HCT116 (cell line): ENCODE measurements at regions not wholly inside any gene's neighbourhood (a gene's known extent, or its start where the extent isn't known, plus 50 kb on each side); places are given as distances from the start of the nearest gene placed in this dataset.

Experiments
- ATAC-seq: fragments of 200-7000 bp; cut with Tn5 transposase; 2 replicates; pipeline ENCODE4 v1.9.1; 2020; ENCODE audit warnings: mild to moderate bottlenecking, moderate library complexity
- BruUV-seq: library from RNA; stranded (reverse); fragments of 400-500 nt; replicated peaks from 2 replicates; lab custom pipeline; 2021; lab: Mats Ljungman, UMichigan
- CTCF ChIA-PET: fragments of 300-600 bp; sonication (Branson Sonifier 250); formaldehyde crosslinking; loops from one replicate; lab custom pipeline; 2021; ENCODE audit warnings: antibody characterized with exemption; lab: Charles Lee
- POLR2A ChIA-PET: fragments of 300-600, 350-600 bp; sonication (Branson Sonifier 250); formaldehyde crosslinking; loops from one replicate; lab custom pipeline; 2021; ENCODE audit warnings: antibody characterized with exemption; lab: Charles Lee
- RAD21 ChIA-PET, 2 experiments: fragments of 300-600 bp; sonication (Branson Sonifier 250); formaldehyde crosslinking; loops; one replicate each; lab custom pipeline; 2023; ENCODE audit warnings: low total read pairs in 2 of 2; ENCODE audit not compliant: uncharacterized antibody in 2 of 2, unreplicated experiment in 2 of 2, low non-redundant PET in 1 of 2; lab: Charles Lee
- DNase-seq: peaks from one replicate; pipeline ENCODE4 v3.0.0-alpha.2; 2010; ENCODE audit warnings: low read depth, low spot score
- H2AFZ ChIP-seq: fragments of 200-600 bp; shearing (Covaris generic), sonication (generic); 2 replicates; pipeline ENCODE4 v1.6.1; 2017; ENCODE audit warnings: low read depth, mixed run types, mixed read lengths, antibody characterized with exemption, low read length; ENCODE audit not compliant: poor library complexity, severe bottlenecking
- H3K27ac ChIP-seq: 2 replicates; pipeline ENCODE4 v1.5.1; 2012; ENCODE audit warnings: low read depth, low read length
- H3K27me3 ChIP-seq: fragments of 200-600 bp; sonication (generic); 2 replicates; pipeline ENCODE4 v1.6.1; 2016; ENCODE audit warnings: mixed run types, low read length, mixed read lengths; ENCODE audit not compliant: insufficient read depth
- H3K36me3 ChIP-seq, 2 experiments: fragments of 200-500 bp in 1 of 2; fragments of 200-600 bp in 1 of 2; sonication (Bioruptor generic) in 1 of 2; sonication (generic) in 1 of 2; 2 replicates each; pipeline versions ENCODE4 v1.5.1 to v1.6.1; 2014 to 2016; ENCODE audit warnings: low read length in 2 of 2, inconsistent platforms in 1 of 2, mixed read lengths in 1 of 2, mixed run types in 1 of 2; ENCODE audit not compliant: insufficient read depth in 2 of 2, control insufficient read depth in 1 of 2
- H3K4me1 ChIP-seq, 2 experiments: fragments of 200-600 bp in 1 of 2; sonication (generic) in 1 of 2; 2 replicates each; pipeline versions ENCODE4 v1.5.1 to v1.6.1; 2012 to 2017; ENCODE audit warnings: low read length in 2 of 2, inconsistent platforms in 1 of 2, mild to moderate bottlenecking in 1 of 2, mixed read lengths in 1 of 2, mixed run types in 1 of 2, moderate library complexity in 1 of 2; ENCODE audit not compliant: insufficient read depth in 2 of 2, control insufficient read depth in 1 of 2
- H3K4me2 ChIP-seq: fragments of 200-600 bp; sonication (generic); 2 replicates; pipeline ENCODE4 v1.6.1; 2017; ENCODE audit warnings: mixed run types, low read length, mixed read lengths
- H3K4me3 ChIP-seq, 2 experiments: fragments of 200-600 bp in 1 of 2; sonication (generic) in 1 of 2; replicated peaks in 1 of 2; 2 replicates each; pipeline ENCODE4 v1.5.1; 2011 to 2016; ENCODE audit warnings: low read length in 2 of 2, control low read depth in 1 of 2, low read depth in 1 of 2, mild to moderate bottlenecking in 1 of 2, mixed read lengths in 1 of 2, mixed run types in 1 of 2
- H3K79me2 ChIP-seq: fragments of 200-600 bp; sonication (generic); 2 replicates; pipeline ENCODE4 v1.6.1; 2017; ENCODE audit warnings: mild to moderate bottlenecking, mixed run types, low read length, moderate library complexity, mixed read lengths; ENCODE audit not compliant: insufficient read depth
- H3K9ac ChIP-seq: fragments of 200-600 bp; sonication (generic); 2 replicates; pipeline ENCODE4 v1.6.1; 2016; ENCODE audit warnings: low read length, mixed read lengths
- H3K9me2 ChIP-seq: fragments of 200-600 bp; sonication (generic), shearing (Covaris generic); 2 replicates; pipeline ENCODE4 v1.6.1; 2017; ENCODE audit warnings: mixed run types, mild to moderate bottlenecking, moderate library complexity; ENCODE audit not compliant: insufficient read depth
- H3K9me3 ChIP-seq, 2 experiments: fragments of 200-500 bp in 1 of 2; fragments of 200-600 bp in 1 of 2; sonication (Bioruptor generic) in 1 of 2; sonication (generic) in 1 of 2; 2 replicates each; pipeline ENCODE4 v1.6.1; 2014 to 2017; ENCODE audit warnings: low read length in 2 of 2, mixed read lengths in 2 of 2, inconsistent platforms in 1 of 2, low read depth in 1 of 2, mild to moderate bottlenecking in 1 of 2, mixed run types in 1 of 2, moderate library complexity in 1 of 2; ENCODE audit not compliant: control insufficient read depth in 1 of 2, insufficient read depth in 1 of 2
- H4K20me1 ChIP-seq: fragments of 200-600 bp; sonication (generic), shearing (Covaris generic); 2 replicates; pipeline ENCODE4 v1.6.1; 2017; ENCODE audit warnings: mixed run types, mild to moderate bottlenecking, moderate library complexity; ENCODE audit not compliant: insufficient read depth
- CEBPB ChIP-seq: IDR thresholded peaks from 2 replicates; pipeline ENCODE4 v1.6.1; 2012; ENCODE audit warnings: low read depth
- EGR1 ChIP-seq: IDR thresholded peaks from 2 replicates; pipeline ENCODE4 v1.6.1; 2012; ENCODE audit warnings: low read depth
- ELF1 ChIP-seq: IDR thresholded peaks from 2 replicates; pipeline ENCODE4 v1.6.1; 2012; ENCODE audit warnings: low read depth, borderline replicate concordance
- SIN3A ChIP-seq: IDR thresholded peaks from 2 replicates; pipeline ENCODE4 v1.6.1; 2012; ENCODE audit warnings: low read depth
- SRF ChIP-seq: IDR thresholded peaks from 2 replicates; pipeline ENCODE4 v1.6.1; 2012; ENCODE audit warnings: low read depth
- TCF7L2 ChIP-seq: IDR thresholded peaks from 2 replicates; pipeline ENCODE4 v1.7.0; 2011; ENCODE audit warnings: borderline replicate concordance, inconsistent platforms; ENCODE audit not compliant: insufficient read depth, insufficient read length; ENCODE audit errors: extremely low read depth
- ZNF274 ChIP-seq: fragments of 200-500 bp; sonication (Bioruptor generic); IDR thresholded peaks from 2 replicates; pipeline ENCODE4 v1.6.1; 2014; ENCODE audit warnings: mild to moderate bottlenecking, low read depth, low read length, inconsistent platforms
- intact Hi-C: fragments of 100-400 bp; cut with micrococcal nuclease; formaldehyde crosslinking; loops from 2 replicates; pipeline ENCODE4 v1.10.0; 2022
- TF ChIP-seq, protein P1 (sequence below): IDR thresholded peaks from 2 replicates; pipeline ENCODE4 v1.6.1; 2012
- TF ChIP-seq, protein P2 (sequence below), 3 experiments: fragments of 200-600 bp in 1 of 3; sonication (generic) in 1 of 3; IDR thresholded peaks in 2 of 3; conservative IDR thresholded peaks in 1 of 3; 2 replicates each; pipeline ENCODE4 v1.5.1; 2012 to 2017; ENCODE audit warnings: low read depth in 2 of 3, low read length in 2 of 3, antibody characterized with exemption in 1 of 3, borderline replicate concordance in 1 of 3, control low read depth in 1 of 3, mild to moderate bottlenecking in 1 of 3, mixed read lengths in 1 of 3, mixed run types in 1 of 3, moderate library complexity in 1 of 3; ENCODE audit not compliant: insufficient read depth in 1 of 3
- TF ChIP-seq, protein P3 (sequence below): IDR thresholded peaks from 2 replicates; pipeline ENCODE4 v1.6.1; 2011; ENCODE audit warnings: mild to moderate bottlenecking, low read length, moderate library complexity; ENCODE audit not compliant: insufficient replicate concordance; ENCODE audit errors: extremely low read depth
- TF ChIP-seq, protein P4 (sequence below): IDR thresholded peaks from 2 replicates; pipeline ENCODE4 v1.6.1; 2012

DNA sequence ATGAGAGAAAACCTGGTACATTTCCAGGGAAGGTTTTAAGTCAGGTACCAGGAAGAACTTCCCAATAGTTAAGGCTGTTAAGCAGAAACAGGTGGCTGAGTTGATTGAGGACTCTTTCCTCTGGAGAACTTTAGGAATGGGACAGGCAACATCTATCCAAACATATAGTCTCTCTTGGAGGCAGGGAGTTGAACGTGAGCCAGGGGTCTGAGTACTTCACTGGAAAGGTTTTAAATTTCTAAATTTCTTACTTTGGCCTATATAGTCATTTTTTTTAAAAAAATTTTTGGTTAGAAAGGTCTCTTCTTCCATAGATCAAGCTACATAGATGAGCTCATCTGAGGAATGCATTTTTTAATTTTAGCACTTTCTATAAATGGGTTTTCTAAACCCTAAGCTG is 261.4 kb upstream of the TCF4 start:
- Histone ChIP-seq H3K9me3 (peaks cover 5 to 11% of the 10 kb centered on the region in 2 experiments; a peak in 3 of 4 replicates), H3K27ac (no peak overlapping the region), H2AFZ (no peak overlapping the region), H4K20me1 (no peaks in the 10 kb centered on the region), H3K4me1 (no peaks in the 10 kb centered on the region), H3K4me3 (no peak overlapping the region), H3K9ac (no peak overlapping the region), H3K9me2 (no peaks in the 10 kb centered on the region), H3K36me3 (no peaks in the 10 kb centered on the region), H3K27me3 (no peaks in the 10 kb centered on the region)
- no TSS peak for BruUV-seq
- ChIA-PET RAD21 (no interaction called here), POLR2A (no interaction called here)
- intact Hi-C loops = no loop called here
- ATAC-seq = no peak
- TF ChIP-seq, protein P1, sequence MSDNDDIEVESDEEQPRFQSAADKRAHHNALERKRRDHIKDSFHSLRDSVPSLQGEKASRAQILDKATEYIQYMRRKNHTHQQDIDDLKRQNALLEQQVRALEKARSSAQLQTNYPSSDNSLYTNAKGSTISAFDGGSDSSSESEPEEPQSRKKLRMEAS = no peak
- TF ChIP-seq, protein P2, sequence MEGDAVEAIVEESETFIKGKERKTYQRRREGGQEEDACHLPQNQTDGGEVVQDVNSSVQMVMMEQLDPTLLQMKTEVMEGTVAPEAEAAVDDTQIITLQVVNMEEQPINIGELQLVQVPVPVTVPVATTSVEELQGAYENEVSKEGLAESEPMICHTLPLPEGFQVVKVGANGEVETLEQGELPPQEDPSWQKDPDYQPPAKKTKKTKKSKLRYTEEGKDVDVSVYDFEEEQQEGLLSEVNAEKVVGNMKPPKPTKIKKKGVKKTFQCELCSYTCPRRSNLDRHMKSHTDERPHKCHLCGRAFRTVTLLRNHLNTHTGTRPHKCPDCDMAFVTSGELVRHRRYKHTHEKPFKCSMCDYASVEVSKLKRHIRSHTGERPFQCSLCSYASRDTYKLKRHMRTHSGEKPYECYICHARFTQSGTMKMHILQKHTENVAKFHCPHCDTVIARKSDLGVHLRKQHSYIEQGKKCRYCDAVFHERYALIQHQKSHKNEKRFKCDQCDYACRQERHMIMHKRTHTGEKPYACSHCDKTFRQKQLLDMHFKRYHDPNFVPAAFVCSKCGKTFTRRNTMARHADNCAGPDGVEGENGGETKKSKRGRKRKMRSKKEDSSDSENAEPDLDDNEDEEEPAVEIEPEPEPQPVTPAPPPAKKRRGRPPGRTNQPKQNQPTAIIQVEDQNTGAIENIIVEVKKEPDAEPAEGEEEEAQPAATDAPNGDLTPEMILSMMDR (IDR thresholded peaks at IDR 0.05 in 2 of 3, conservative IDR thresholded peaks at IDR 0.05 in 1 of 3; ENCODE audit: borderline replicate concordance in 1 of 3, insufficient read depth in 1 of 3, low read depth in 2 of 3, low read length in 2 of 3) = no peak
- TF ChIP-seq ZNF274 = no peak
- no peak for TF ChIP-seq ELF1
- no peak for TF ChIP-seq EGR1
- TF ChIP-seq, protein P3, sequence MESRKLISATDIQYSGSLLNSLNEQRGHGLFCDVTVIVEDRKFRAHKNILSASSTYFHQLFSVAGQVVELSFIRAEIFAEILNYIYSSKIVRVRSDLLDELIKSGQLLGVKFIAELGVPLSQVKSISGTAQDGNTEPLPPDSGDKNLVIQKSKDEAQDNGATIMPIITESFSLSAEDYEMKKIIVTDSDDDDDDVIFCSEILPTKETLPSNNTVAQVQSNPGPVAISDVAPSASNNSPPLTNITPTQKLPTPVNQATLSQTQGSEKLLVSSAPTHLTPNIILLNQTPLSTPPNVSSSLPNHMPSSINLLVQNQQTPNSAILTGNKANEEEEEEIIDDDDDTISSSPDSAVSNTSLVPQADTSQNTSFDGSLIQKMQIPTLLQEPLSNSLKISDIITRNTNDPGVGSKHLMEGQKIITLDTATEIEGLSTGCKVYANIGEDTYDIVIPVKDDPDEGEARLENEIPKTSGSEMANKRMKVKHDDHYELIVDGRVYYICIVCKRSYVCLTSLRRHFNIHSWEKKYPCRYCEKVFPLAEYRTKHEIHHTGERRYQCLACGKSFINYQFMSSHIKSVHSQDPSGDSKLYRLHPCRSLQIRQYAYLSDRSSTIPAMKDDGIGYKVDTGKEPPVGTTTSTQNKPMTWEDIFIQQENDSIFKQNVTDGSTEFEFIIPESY = no peak
- no peak for TF ChIP-seq CEBPB
- TF ChIP-seq SIN3A = no peak
- TF ChIP-seq SRF = no peak
- TF ChIP-seq, protein P4, sequence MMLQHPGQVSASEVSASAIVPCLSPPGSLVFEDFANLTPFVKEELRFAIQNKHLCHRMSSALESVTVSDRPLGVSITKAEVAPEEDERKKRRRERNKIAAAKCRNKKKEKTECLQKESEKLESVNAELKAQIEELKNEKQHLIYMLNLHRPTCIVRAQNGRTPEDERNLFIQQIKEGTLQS = no peak
- no peak for TF ChIP-seq TCF7L2
- TF ChIP-seq, all 23 proteins: peak for 0
- no peak overlapping the region for H3K4me2 ChIP-seq
- CTCF ChIA-PET = no interaction called here
- H3K79me2 ChIP-seq = no peaks in the 10 kb centered on the region
- DNase-seq = no peak
